ENCODE measurements at regions not wholly inside any gene's neighbourhood (a gene's known extent, or its start where the extent isn't known, plus 50 kb on each side); places are given as distances from the start of the nearest gene placed in this dataset.

DNA sequence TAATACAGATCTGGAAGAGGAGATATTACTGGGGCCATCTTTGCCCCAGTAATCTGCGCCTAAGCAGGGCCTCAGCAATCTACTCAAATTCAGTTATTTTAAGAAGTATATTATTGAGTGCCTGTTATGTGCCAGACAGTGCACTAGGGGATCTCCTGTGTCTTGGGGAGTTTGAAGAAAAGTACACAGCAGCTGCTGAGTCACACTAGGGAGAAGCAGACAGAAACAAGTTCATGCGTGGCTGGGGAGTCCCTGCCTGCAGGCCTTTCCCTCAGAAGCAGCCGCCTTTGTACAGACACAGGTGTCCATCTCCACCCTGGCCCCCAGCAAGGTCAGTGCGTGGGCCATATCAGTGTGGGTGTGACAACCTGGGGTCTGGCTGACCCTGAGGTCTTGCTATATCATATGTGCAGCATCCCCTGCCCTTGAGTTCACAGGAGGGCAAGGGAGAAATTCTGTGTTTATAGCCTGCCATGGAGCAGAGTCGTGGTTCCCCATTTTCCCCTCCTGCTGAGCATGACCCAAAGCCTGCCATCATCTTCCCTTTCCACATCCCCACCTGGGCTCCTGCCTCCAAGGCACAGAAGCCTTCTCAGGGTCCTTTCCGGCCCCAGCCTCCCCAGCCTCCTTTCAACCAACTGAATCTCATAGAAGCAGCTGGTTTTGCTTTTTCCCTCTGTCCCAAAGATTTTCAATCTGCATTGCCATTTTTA lies 229.9 kb upstream of the SDK2 start:
- no peak for DNase-seq (ENCODE audit: low read depth in 4 of 4, low spot score in 3 of 4)

DNA sequence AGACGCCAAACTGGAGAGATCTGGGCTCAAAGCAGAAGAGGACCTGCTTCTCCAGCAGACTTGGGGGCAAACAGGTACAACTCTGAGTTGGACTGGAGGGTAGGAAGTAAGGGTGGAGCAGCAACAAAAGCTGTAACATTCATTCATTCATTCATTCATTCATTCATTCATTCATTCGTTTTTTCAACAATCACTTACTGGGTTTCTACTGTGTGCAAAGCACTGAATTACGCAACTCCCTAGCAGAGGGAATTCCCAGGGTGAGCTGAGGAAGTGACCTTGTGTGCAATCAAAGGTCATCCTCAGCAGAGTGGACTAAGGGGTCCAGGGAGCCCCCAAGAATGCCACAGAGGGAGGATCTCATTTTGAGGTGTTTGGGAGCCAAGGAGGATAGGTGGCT lies 231.1 kb upstream of the SDK2 start:
- no peak for DNase-seq (ENCODE audit: low read depth in 4 of 4, low spot score in 3 of 4)

DNA sequence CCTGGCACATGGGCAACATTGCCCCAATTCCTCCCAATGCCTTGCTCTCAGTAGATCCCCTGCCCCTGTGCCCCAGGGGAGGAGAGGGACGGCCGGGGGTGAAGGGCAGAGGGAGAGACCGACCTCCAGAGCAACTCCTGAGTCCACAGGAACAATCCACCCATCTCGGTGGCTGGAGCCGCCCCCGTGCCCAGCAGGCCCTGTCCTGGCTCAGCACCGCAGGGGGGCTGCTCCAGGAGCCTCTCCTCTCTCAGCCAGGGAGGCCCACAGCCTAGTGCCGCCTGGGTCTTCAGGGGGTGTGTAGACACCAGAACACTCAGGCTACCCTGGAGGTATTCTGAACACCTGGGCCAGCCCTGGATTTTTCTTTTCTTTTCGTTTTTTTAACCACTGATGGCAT lies 233.7 kb upstream of the SDK2 start:
- no peak for DNase-seq (ENCODE audit: low read depth in 4 of 4, low spot score in 3 of 4)

DNA sequence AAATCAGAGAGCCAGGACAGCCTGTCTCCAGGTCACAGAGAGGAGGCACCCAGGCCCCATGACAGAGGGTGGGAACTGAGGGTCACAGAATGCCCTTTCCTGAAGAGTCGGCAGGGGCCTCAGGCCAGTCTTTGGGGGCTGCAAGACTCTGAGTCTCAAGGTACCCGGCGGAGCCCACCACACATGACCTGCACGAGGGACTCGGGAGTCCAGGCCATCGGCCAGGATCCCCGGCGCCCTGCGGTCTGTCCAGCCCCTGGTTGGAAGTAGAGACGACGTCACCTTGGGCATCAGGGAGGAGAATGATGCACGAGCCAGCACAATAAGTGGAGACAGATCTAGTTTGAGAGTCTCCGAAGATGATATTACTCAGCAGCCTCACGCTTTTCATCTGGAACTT lies 234.7 kb upstream of the SDK2 start:
- DNase-seq (ENCODE audit: low read depth in 4 of 4, low spot score in 3 of 4) = no peak

DNA sequence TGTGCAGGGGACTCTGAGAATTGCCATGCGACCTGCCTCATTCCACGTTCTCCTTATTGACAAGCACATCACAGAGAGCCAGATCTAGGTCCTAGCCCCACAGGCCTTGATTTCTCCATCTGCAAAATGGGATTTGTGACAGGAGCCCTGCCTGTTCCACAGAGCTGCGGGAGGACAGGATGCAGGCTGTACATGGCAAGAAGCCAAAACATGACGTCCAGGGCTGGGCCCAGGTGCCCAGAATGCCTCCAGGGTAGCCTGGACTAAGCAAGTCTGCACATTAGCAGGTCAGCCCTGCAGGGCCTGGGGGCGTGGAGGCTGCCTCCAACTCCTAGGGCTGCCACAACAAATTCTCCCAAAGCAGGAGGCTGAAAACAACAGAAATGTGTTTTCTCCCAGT lies 235.7 kb upstream of the SDK2 start:
- DNase-seq (ENCODE audit: low read depth in 4 of 4, low spot score in 3 of 4) = no peak

DNA sequence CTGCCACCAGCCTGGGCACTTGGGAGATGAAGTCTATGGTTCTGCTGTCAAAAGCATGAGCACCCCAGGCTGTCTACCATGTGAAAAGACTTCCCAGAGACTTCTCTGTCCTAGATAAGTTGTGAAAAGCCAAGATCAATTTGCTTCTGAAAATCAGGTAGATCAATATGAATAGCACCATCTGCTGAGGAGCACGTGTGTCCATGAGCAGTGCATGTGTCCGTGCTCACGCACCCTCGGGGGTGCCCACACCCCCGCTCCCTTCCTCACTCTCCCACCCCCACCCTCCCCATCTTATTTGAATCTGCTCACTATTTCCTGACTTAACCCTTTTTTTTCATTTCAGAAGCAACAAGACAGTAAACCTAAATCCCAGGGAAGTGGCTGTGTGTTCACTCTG lies 238.3 kb upstream of the SDK2 start:
- no peak for DNase-seq (ENCODE audit: low read depth in 4 of 4, low spot score in 3 of 4)

DNA sequence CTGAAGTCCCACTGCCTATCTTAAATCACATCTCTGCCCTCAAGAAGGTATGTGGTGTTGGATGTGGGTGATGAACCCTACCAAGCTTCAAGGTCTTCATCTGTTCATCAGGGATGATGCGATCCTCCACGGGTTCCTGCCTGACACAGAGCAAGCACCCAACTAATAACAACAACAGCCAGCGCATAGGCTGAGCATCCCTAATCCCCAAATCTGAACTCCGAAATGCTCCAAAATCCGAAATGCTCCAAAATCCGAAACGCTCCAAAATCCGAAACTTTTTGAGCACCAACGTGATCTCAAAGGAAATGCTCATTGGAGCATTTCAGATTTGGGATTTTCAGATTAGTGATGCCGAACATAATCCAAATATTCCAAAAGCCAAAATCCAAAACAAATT lies 238.9 kb upstream of the SDK2 start:
- DNase-seq (ENCODE audit: low read depth in 4 of 4, low spot score in 3 of 4) = no peak

DNA sequence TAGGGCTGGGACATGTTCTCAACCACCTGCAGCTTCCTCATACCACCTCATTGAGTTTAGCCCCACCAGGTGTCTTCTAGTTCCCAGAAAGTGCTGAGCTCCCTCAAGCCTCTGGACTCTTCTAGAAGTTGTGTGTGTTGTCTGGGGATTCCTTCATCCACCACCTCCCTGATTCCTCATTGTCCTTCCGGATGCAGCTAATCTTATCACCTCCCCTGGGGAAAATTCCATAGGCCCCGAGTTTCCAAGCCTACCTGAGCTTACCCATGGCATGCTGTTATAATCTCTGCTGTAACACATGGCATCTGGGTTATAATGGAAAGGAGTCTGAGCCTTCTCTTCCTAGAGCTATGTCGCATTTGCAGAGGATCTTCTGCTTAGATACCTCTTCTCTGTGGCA lies 243.5 kb upstream of the SDK2 start:
- DNase-seq (ENCODE audit: low read depth in 4 of 4, low spot score in 3 of 4) = no peak

DNA sequence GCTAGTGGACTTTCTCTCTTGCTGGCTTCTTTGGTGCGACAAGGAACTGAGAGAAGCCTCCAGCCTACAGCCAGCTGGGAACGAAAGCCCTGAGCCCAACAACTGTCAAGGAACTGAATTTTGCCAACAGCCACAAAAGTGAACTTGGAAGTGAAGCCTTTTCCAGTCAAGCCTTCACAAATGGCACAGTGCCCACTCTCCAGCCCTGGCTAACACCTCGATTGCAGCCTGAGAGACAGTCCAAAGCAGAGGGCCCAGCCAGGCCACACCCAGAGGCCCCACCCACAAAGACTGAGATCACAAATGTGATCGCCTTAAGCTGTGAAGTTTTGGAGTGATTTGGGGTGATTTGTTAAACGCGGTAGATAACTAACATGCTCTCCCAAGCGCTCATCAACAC lies 244.6 kb upstream of the SDK2 start:
- no peak for DNase-seq (ENCODE audit: low read depth in 4 of 4, low spot score in 3 of 4)

DNA sequence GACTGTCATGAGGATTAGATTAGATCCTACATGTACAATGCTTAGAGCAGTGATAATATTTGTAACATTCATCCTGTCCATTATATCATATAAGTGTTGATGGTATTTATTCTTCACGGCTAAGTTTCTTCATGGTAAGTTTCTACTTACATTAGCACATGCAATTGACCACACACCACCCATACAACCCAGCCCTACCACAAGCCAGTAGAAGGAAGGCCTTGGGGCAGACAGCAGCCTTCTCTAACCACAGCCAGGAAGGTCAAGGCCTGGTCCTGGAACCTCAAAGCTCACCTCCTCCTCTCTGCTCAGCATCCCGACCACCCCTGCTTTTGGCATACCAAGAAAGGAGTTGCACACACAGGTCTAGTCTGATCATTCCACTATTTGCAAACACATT lies 245.2 kb upstream of the SDK2 start:
- DNase-seq (ENCODE audit: low read depth in 4 of 4, low spot score in 3 of 4) = no peak

DNA sequence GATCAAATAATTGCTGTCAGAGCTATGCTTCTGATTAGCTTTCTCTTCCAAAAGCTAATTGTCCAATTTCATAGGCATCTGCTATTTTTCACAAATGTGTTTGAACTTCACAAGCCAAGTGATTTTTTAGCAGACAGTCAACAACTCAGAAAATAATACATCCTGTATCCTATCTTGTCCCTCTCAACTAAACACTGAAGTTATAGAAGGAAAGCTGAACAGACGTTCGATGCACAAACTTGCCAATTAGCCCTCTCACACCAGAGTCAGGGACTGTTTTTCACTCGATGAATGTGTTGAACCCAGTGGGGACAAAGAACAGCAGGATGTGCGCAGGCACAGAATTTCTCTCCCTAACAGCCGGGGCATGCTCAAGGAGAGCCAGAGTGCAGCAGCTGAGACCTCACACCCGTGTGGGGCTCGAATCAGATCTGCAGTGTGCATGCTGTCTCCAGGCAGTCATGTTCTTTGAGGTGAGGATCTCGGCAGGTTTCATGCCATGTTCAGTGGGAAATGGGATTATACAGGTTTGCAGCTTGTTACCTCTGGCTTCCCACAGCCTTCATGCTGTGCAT lies 246.7 kb upstream of the SDK2 start:
- DNase-seq (ENCODE audit: low read depth in 4 of 4, low spot score in 3 of 4) = no peak

DNA sequence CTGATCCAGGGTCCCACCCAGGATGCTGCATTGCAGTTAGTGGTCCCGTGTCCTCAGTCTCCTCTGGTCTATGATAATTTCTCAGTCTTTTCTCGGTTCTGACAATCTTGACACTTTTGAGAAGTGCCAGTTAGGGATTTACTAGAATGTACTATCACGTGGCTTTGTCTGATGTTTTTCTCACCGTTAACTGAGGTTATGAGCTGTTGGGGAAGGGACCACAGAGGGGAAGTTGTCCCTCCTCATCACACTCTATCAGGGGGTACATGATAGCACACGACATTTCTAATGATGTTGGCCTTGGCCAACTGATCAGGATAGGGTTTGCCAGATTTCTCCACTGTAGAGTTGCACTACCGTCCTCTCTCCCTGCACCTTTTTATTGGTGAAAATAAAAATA lies 250.9 kb upstream of the SDK2 start:
- DNase-seq (ENCODE audit: low read depth in 4 of 4, low spot score in 3 of 4) = no peak

DNA sequence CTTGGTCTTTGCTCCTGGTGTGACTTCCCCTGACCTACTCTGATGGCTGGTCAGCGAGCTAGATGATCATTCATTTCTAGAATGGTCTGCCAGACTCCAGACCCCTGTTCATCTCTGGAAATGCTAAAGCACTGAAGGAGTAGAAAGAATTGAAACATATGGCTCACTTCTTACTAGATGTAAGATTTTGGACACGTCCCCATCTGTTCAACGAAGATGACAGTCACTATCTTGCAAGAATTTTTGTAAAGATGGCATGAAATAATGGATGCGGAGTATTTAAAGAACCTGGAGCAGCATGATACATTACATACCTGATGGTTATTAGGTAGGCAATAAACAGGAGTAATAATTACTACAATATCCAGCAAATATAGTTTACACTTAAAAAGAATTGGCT lies 252.7 kb upstream of the SDK2 start:
- no peak for DNase-seq (ENCODE audit: low read depth in 4 of 4, low spot score in 3 of 4)

DNA sequence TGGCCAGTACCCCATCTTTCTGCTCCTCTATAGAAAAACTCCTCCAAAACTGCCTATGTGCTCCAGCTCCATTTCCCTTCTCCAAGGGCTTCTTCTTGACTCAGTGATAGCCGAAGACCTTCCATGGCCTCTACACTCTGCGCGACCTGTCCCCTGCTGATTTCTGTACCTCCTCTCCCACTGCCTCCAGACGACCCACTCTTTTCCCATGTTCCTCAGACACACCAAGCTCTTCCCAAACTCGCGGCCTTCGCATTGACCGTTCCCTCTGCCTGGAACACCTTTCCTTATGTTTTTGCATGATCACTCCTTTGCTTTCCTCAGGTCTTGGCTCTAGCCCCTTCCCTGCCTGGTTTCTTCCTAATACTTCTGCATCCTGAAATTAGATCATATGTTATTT lies 255.6 kb upstream of the SDK2 start:
- no peak for DNase-seq (ENCODE audit: low read depth in 4 of 4, low spot score in 3 of 4)

DNA sequence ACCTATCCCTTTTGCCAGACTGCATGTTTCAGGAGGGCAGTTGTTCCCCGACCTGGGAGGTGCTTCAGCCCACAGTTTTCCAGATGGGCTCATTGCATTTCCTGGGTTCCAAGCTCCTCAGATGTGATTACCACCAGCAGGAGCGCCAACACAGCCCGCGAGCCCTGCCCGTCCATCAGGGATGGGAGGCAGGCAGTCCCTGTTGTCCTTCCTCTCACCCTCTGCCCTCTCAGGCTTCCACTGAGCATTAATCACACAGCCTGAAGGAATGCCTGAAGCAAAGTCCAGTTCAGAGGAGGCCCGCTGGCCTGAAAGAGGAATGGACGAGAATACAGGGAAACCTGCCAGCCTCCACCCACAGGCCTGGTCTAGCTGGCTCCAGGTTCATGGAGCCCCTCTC lies 256.3 kb upstream of the SDK2 start:
- DNase-seq (ENCODE audit: low read depth in 4 of 4, low spot score in 3 of 4) = no peak

DNA sequence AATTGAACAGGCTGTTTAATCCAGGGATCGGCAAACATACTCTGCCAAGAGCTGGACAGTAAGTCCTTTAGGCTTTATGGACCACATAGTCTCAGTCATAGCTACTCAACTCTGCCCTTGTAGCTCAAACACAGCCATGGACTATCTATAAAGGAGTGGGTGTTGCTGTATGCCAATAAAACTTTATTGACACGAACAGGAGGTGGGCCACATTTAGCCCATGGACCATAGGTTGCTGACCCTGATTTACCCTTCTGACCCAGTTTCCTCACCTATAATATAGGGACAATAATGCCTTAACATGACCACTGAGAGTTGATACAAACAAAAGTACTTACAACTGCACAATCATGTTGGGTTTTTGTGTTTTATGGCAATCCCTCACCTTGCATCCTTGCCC lies 257.0 kb upstream of the SDK2 start:
- DNase-seq (ENCODE audit: low read depth in 4 of 4, low spot score in 3 of 4) = no peak

DNA sequence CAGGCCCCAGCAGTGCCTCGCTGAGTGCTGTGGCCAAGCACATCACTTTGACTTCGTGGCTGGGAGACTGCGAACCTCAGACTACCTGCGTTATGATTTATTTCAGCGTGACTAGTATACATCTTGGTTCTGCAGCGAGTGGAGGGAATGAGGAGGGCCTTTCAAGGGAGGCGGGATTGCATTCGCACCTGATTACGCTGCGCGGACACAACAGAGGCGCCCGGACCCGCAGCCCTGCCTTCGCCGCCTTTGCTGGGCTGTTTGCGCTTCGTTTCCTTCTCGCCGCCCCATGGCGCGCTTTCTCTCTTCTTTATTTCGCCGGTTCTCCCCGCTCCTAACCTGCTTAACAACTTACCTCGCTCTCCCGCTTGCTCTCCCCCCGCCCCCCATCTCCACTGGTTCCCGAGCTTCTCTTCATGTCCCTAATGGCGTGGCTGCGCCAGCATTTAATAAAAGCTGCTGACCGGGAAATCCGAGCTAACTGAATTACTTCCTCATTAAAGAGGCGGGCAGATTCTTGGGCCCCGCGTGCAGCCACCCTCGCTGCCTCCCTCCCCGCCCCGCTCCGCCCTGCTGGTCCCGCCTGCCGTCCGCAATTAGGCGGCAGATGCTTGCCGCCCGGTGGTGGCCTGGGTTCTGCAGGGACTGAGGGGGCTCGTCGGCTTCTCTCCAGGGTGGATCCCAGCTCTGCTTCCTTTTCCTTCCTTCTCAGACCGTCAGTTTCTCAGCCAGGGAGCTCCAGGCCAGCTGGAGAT lies 257.6 kb upstream of the SDK2 start:
- peak in 3 of 4 donors; percentile 22 to 36 (median 25) for DNase-seq (ENCODE audit: low read depth in 4 of 4, low spot score in 3 of 4)

DNA sequence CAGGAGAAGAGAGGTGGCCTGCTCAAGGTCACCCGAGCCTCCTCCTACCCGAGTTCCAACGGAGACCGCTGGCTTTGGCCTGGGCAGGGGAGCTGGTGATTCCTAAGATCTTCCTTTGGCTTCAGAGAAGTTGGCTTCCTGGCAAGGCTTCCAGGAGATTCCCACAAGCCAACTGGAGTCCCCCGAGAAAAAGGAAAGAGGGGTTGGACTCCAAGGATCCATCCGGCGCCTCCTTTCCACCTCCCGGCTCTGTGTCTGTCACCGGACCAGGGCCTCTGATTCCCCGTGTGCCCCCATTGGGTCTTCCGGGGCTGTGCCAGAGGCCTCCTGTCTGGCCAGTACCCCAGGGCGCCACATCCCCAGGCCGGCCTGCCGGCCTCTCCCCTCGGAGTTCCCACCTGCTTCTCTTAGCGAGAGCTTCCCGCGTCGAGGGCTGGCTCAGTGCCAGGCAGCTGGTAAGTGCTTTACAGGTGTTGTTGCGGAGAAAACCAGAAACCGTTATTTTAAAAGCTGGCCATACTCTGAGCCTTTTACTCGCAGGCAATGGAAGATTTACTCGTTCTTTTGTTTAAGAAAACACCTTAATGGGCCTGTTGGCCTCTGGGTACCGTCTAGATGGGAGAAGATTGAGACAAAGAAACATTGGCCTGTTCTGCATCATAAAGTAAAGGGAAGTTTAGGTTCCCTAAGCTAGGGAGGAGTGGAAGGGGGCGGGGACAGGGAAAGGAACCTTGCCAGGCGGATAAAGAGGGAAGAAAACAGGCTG lies 258.4 kb upstream of the SDK2 start:
- DNase-seq (ENCODE audit: low read depth in 4 of 4, low spot score in 3 of 4) = peak in 3 of 4 donors; percentile 12 to 33 (median 20)

DNA sequence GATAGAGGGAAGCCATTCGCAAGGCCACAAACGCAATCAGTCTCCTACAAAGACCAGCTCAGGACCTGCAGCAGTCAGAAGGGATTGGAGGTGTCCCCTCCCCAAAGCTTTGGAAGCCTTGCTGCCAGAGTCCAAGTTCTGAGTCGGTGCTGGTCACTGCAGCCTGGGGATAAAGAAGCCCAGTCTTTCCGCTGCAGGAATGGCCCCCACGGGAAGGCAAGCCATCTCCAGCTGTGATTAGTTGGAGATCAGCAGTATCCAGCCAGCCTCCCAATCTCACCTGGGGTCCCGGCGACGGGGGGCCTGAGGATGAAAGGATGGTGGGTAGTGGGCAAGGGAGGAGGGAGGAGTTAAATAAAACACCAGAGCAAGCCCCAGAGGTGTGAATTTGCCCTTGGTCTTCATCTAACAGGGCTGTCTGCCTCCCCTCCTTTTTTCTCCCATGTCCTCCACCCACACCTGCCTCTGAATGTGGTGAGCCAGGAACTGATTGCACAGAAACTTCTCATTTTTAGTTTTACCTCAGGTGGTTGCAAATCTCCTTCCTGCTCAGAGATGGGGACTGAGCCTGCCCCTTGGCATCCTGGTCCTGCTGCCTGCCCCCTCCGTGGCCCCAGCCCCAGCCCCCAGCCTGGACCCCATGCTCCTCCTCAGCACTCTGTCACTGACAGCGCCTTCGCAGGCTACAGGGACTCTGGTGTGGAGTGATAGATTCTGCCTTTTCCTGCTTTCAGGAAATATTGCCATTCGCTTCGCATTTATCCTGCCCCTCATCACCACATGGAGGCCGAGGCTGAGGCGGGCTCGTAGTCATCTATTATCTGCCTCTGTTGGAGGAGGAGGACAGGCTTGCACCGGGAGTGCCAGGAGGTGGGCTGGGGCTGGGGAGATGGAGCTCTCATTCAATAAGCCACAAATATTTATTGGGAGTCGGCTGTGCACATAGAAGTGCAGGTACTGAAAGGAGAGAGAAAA lies 262.9 kb upstream of the SDK2 start:
- no peak for DNase-seq (ENCODE audit: low read depth in 4 of 4, low spot score in 3 of 4)

DNA sequence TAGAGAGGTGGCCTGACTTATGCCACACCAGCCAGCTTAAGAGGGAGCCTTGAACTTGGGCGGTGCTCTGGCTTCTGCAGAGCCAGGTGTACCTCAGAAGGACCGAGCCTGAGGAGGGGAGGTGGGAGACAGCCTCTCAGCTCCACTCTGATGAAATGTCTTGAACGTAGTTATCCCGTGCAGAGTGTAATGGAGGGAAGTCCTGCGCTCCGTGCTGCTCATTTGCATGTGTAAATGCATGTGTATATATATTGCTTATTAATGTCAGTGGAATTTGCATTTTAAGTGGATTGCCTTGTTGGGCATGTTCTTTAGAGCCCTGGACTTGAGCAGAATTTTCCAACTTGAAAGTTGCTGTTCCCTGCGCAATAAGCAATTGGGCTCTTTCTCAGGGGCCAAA lies 264.9 kb upstream of the SDK2 start:
- DNase-seq (ENCODE audit: low read depth in 4 of 4, low spot score in 3 of 4) = no peak

Measured in right renal pelvis (tissue), 4 donors.